GM19452 (cell line): ENCODE measurements at regions not wholly inside any gene's neighbourhood (a gene's known extent, or its start where the extent isn't known, plus 50 kb on each side); places are given as distances from the start of the nearest gene placed in this dataset.

Experiments
- ATAC-seq: cut with Tn5 transposase; IDR thresholded peaks from one replicate; pipeline ENCODE4 v1.9.1; 2021; ENCODE audit not compliant: unreplicated experiment

DNA sequence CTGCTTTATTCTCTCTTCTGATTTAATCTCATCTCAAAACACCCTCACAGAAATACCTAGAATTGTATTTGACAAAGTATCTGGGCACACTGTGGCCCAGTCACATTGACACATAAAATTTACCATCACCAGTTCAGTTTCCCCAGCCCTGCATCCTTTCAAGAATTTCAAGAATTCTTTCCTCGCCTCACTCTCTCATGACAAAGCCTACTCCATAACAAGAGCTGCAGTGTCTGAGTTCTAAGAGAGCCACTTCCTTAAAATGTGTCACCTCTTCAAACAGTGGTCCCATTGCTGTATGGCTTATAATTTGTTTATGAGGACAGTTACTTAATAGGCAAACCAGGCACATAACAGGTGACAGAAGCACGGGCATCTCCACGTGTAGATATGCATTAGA lies 90.9 kb upstream of the STK39 start:
- ATAC-seq = no peak

DNA sequence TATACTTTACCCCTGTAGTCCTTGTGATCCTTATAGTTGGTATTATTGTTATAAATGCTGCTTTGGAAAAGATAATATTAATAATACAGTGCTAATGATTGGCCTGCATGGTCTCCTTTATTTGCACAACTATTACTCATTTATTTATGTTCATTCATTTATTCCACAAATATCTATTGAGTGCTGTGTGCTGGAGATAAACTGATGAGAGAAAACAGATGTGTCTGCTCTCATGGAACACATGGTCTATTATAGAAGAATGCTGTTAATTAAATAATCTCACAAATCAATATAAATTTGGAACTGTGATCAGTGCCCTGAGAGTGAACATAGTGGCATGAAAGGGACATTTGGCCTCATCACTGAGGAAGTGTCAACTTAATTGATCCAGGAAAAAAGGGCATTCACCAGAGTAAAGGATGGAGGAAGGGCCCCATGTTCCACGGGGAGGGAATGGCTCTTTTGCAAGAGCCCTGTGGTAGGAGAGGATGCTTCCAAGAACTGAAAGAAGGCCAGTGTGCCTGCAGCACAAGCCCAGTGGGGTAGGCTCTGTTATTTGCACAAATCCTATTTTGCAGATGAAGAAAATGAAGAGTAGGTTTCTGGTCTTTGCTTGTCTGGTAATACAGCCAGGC lies 91.5 kb upstream of the STK39 start:
- ATAC-seq = no peak

- ATAC-seq = no peak
Measured at GRCh38 chr2:168340931-168341330, 93.5 kb upstream of the STK39 start.

DNA sequence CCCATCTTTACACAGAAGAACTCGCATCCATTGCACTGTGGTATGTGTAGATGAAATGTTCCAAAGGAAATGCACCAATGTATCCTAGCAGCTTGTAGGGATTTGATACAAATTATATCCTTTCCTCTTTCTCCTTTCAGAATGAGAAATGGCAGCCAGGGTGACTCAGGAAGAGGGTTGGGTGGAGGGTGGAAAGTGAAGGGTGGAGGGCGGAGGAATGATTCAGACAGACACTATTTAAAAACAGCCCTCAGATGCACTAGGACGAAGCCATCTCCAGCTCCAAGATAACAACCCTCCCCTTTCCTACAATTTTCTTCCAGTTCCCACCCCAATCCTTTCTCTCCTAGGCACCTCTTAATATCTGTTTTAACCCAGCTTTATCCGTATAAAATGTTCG lies 96.2 kb upstream of the STK39 start:
- no peak for ATAC-seq

DNA sequence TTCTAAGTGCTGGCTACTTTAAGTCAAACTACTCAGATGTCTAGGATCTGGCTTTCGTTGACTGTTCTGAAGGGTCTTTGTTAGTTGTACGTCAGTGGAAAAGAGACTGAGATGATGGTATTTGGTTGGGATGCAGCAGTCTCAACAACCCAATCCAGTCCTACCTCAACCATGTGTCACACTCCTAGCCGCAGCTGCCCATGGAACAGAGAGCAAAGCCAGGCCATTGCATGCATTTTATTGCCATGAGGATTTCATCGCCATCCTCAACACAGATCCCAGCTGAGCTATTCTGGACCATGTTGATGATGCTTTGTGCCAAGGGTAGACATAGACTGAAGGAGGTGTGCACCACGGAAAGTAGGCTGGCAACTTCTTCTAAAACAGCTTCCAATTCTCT lies 97.3 kb upstream of the STK39 start:
- no peak for ATAC-seq

DNA sequence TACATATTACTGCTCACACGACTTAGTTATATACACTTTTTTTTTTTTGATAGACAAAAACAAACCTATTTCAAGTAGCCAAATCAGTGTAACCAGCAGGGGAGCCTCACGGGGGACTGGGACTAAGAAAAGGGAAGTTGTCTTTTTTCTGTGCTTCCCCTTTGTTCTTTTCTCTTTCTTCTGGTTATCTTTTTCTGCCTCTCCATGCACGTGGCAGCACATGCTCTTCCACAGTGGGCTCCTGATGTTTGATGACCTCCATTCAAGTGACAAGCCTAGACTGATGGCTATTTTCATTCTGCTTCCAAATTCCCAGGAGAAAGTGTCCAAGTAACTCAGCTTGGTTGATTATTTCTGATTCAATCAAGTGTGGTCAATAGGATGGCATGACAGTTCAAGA lies 98.2 kb upstream of the STK39 start:
- no peak for ATAC-seq

- peak; percentile 70 for ATAC-seq
Measured at GRCh38 chr2:168346725-168347477, 99.5 kb upstream of the STK39 start.

- no peak for ATAC-seq
Measured at GRCh38 chr2:168348076-168348475, 100.7 kb upstream of the STK39 start.

GRCh38 chr2:168350380-168350779 lies 103.0 kb upstream of the STK39 start:
- ATAC-seq = no peak

- no peak for ATAC-seq
Measured at GRCh38 chr2:168353251-168353650, 102.8 kb upstream of the CERS6 start.

DNA sequence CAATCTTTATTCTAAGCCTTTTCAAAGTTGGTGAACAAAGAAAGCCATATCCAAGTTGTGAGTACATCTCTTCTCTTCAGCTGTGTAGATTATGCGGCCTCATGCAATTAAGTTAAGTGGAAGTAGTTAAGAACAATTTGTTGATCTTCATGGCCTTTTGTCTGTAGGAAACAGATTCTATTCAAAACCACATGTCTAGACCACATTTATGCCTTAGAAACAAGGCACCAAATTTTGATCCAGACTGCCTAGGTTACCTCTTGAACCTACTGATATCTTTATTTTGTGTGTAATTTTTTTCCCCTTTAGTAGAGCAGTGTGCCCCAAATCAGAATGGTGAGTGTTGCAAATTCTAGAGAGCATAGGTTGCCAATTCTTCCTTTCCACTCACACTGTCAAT lies 101.6 kb upstream of the CERS6 start:
- ATAC-seq = no peak

- ATAC-seq = no peak
Measured at GRCh38 chr2:168355121-168355520, 101.0 kb upstream of the CERS6 start.

DNA sequence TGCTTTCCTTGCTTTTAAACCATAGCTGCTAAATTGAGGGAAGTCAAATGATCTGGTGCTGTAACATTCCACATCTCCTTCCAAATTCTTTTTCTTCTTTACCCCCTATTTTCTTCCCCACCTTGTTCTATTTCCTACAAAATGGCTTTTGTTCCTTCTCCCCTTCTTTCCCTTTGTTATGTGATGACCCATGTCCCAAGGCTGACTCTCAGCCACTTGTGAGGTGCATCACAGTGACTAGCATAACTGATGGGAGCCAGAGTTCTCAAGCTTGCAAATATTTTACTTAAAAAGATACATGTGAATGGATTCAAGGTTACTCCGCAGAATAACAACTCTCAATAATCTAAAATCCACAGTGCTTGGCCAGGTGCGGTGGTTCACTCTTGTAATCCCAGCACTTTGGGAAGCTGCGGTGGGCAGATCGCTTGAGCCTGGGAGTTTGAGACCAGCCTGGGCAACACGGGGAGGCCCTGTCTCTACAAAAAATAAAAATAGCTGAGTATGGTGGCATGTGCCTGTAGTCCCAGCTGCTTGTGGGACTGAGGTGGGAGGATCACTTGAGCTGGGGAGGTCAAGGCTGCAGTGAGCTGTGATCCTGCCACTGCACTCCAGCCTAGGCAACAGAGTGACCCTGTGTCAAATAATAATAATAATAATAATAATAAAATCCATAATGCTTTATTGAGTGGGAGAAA lies 100.1 kb upstream of the CERS6 start:
- ATAC-seq = no peak

GRCh38 chr2:168356477-168356835 lies 99.6 kb upstream of the CERS6 start:
- ATAC-seq = no peak

DNA sequence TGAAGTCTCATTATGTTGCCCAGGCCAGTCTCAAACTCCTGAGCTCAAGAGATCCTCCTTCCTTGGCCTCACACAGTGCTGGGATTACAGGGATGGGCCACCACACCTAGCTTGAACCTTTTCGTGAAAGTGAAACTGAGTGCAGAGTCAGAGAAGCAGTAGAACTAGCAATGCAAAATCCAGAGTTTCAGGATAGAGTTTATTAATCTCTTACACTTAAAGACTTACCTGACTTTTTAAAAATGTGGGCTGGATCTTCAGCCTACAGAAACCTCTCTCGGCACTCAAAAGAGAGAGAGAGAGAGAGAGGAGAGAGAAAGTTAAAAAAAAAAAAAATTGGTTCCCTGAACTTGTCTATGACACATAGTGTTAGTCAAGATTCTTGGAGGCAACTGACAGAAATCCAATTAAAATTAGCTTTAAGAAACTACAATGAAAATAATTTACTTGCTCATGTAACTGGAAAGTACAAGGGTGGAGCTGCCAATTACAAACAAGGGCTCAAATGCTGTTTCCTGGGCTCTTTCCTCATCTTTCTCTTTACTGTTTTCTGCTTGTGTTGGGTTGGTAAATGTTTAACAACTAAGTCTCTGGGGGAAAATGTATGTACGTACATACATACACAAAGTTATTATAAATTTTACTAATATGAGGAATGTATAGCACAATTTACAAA lies 98.1 kb upstream of the CERS6 start:
- peak; percentile 57 for ATAC-seq

DNA sequence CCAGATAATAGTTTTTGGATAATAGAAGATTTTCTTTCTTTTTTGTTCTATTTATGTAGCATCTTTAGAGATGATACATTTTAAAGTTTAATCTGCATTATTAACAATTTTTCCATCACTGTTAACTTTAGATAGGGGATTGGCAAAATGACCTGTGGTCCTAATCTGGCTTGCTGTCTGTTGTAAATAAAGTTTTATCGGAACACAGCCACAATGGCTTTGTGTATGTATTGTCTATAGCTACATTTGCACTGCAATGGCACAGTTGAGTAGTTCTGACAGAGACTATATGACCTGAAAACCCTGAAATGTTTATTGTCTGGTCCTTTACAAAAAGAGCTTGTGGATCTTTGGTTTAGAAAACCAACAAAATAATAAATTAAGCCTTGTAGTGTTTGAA lies 97.0 kb upstream of the CERS6 start:
- no peak for ATAC-seq

GRCh38 chr2:168363347-168364092 lies 92.6 kb upstream of the CERS6 start:
- peak; percentile 75 for ATAC-seq

- no peak for ATAC-seq
Measured at GRCh38 chr2:168365094-168365621, 90.9 kb upstream of the CERS6 start.

DNA sequence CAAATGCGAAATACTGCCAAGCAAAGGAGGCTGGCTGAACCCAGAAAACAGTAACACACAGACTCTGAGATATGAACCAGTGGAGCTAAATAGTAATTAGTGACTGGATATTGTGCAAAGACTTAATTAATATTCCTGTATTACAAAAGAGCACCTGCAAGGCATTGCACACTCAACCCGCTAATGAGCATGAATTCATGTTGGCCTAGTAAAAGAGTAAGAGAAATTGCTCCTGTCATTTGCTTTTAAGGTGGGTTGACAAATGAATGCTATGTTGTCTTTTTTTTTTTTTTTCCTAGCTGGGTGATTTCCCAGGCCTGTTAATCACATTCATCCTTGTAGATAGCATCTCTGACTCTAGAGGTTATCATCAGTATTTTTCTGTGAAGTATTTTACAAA lies 87.0 kb upstream of the CERS6 start:
- no peak for ATAC-seq

DNA sequence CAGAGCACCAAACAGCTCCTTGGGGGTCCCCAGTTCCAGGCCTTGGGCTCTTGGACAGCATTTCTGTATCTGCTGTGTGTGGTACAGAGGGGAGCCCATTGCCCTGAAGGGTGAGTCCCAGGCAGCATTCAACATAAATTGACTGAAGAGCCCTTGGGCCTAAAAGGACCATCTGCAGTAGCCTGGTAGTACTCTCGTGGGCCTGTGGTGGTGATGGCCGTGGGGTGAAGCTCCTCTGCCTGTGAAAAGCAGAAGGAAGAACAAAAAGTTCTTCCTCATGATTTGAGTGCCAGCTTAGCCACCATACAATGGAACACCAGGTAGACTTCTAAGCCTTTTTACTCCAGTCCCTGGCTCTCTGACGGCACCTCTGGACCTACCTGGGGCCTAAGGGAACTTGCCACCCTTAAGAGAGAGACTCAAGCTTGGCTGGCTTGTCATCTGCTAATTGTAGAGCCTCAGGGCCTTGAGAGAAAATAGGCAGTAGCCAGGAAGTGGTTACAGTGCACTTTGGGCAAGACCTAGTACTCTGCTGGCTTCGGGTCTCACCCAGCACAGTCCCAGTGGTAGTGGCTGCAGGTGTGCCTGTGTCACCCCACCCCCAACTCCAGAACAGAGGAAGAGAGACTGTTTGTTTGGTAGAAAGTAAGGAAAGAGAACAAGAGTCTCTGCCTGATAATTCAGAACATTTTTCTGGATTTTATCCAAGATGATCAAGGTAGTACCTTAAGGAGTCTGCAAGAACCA lies 84.6 kb upstream of the CERS6 start:
- ATAC-seq = peak; percentile 95
